Right ventricle myocardium superior (tissue), 1 donor: ENCODE measurements at regions not wholly inside any gene's neighbourhood (a gene's known extent, or its start where the extent isn't known, plus 50 kb on each side); places are given as distances from the start of the nearest gene placed in this dataset.
"Not testable (repeated sequence)": the region's sequence is repeated elsewhere in the genome, so short reads cannot be mapped to it uniquely, and the experiment has no call there.

Experiments
- ATAC-seq: fragments of 200-7000 bp; cut with Tn5 transposase; one replicate; pipeline ENCODE4 v1.9.1; 2020; ENCODE audit warnings: mild to moderate bottlenecking; ENCODE audit not compliant: poor library complexity
- DNase-seq: peaks from one replicate; pipeline ENCODE4 v3.0.0-alpha.2; 2020
- intact Hi-C: fragments of 100-400 bp; cut with DNase I; formaldehyde crosslinking; loops from one replicate; pipeline ENCODE4 v1.11.2; 2022
- donor health status: DM: no; HTN: yes; CAD: no; lungs with severe emphysema.

DNA sequence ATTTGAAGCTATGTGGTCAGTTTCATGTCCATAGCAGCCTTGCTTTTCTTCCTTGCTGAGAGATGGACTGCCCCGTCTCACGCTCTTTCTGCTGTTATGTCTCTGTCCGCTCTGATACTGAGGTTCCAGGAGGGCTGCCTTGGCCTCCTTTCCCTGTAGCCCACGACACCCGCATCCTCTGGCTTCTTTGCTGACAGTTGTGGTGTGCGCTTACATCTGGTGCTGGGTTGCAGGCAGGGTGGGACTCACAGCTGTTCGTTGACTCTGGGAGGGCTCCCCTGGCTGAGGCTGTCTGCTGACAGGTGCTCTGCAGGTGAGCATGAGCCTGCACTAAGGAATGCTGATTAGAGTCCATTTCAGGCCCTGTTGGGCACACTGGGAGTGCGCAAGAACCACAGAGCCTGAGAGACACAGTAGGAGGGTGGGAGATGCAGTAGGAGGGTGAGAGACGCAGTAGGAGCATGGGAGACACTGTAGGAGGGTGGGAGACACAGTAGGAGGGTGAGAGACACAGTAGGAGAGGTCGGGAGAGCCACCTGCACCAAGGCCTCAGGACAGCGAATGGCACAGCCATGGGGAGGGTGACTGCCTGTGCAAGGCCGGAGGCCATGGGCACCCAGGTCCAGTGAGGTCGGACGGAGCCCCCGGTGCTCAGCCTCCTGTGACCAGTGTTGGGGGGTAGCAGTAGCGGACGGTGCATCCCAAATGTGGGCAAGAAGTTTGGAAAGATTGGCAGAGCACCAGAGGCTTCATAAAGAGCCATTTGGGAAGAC, 71.5 kb downstream of the NPIPB11 start:
- DNase-seq, ATAC-seq, intact Hi-C loops: not testable (repeated sequence)

DNA sequence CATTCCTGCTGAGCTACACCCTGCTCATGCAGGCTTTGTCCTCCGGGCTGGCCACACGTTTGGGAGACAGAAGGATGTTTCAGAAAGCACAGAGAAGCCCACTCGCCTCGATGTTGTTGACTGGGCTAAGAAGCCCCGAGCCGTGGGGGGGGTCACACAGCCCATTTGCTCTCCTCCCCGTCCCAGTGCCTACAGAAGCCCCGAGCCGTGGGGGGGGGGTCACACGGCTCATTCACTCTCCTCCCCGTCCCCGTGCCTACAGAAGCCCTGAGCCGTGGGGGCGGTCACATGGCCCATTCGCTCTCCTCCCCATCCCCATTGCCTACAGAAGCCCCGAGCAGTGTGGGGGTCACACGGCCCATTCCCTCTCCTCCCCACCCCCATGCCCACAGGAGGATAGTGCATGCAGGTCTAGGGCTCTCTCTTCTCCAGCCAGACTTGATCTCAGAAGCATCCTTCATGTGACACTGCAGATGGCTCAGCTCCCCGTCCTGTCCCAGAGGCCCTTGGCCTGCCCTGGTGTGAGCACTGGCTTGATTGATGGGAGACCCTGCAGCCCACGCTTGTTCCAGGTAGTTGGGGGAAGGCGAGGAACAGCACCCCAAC, 72.9 kb downstream of the NPIPB11 start:
- intact Hi-C loops, DNase-seq, ATAC-seq: not testable (repeated sequence)

DNA sequence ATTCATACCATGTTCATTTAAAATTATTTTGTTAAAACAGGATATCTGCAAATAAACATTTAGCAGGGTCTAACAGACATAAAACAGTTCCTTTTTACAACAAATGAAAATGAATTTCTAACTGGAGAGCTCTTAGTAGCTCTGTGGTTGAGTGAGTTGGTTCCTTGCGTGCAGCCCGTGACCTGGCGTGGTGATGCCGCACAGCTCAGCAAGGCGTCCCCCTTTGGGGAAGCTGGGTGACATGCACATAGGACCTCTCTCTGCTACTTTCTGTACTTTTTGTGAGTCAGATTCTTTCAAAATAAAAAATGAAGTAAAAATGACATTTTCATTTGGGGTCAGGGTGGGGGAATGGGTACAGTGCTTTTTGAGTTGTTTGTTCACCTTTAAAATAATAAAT, 75.9 kb downstream of the NPIPB11 start:
- ATAC-seq, DNase-seq, intact Hi-C loops: not testable (repeated sequence)

DNA sequence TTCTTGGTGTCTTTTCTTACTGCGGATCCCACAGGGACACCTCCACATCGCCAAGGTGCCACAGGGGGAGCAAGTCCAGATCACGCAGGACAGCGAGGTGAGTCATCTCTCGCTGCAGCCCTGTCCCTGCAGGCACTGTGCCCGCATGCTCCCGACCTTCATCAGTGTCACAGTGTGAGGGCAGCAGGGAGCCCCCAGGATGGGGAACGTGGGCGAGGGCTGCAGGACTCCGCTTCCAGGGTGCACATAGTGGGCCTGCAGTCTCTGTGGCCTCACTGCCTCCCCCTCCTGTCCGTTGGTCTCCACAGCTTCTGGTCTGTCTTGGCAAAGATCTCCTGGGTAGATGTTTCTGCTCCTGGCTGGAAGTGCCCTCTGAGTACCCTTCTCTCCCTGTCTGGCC, 78.0 kb downstream of the NPIPB11 start:
- DNase-seq, ATAC-seq, intact Hi-C loops: not testable (repeated sequence)

DNA sequence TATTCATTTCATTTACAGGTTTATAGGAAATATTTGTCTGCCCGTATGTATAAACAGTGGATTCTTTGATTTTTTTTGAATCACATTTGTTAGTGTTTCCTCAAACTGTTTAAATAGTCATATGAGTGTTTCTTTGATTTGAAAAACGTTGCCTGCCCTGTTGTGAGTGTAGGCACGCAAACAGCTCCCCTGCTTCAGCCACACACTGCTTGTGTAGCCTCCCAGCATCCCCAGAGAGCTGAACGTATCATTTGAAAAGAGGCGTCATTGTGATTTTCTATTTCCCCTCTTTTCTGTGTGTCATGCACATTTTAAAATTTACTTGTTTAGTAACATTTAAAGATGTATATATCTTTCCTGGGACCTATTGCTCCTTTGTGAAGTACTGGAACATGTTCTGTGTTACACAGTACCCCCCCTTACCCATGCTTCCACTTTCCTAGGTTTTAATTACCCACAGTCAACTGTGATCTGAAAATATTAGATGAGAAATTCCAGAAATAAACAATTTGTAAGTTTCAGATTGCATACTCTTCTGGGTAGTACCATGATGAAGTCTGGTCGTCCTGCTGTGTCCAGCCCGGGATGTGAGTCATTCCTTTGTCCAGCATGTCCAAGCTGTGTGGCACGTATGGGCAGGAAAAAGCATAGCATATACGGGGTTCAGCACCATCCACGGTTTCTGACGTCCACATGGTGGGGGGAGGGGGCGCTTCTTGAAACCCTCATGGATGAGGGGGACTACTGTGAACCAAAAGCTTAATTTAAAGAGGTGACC, 78.7 kb downstream of the NPIPB11 start:
- not testable (repeated sequence) for ATAC-seq, DNase-seq

DNA sequence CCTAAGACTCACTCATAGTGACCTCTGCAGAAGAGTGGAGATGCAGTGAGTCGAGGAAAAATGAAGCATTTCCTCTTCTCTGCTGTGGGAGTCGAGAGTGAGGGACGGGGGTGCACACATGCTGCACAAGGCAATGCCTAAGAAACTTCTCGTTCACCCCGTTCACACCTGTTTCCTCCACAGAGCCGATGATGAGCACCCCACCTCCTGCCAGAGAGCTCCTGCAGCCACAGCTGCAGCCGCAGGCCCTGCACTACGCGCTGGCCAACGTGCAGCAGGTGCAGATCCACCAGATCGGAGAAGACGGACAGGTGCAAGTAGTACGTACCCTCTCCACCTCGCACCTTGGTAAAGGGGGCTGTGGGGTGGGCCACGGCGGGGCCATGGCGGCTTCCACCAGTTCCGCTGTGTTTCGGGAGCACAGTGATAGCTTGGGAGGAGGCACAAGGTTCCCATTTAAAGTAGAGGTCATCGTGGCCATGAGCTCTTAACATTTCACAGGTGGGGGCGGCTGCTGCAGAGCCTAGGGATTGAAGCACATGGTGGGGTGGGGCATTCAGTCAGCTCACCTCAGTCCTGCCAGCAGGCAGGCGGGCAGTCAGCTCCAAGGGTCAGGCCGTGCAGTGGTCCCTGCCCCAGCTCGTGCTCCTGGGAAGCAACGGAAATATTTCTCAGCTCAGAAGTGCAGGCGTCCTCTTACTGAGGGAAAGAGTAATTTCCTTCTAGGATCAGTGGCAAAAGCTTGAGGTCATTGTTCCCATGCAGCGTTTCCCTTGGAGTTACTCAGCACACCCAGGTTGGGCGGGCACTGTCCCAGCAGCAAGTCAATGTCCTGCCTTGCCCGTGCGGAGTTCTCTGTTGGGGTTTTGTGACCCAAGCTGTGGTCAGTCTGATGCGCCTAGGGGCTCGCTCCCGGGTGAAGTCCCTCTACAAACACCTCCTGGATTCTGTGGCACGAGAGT, 80.1 kb downstream of the NPIPB11 start:
- intact Hi-C loops, DNase-seq, ATAC-seq: not testable (repeated sequence)

More for the DNA sequence above, 78.7 kb downstream of the NPIPB11 start:
- intact Hi-C loops: not testable (repeated sequence)

DNA sequence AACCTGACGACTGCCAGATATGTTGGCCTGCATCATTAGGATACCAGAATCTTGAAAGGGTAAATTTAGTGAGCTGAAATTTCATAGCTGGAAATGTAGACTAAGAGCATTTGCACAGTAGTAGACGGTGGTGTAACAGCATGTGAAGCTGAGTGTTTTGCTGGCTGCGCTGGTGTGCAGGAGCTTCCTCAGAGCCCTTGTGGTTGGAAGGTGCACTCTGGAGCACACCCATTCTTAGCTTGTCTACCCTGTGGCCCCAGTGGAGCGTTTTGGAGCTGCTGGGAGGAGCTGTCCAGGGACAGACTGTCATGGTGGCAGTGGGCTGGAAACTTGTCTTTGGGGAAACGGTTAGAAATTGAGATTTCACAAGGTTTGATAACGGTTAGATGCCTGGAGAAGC, 82.8 kb downstream of the NPIPB11 start:
- peak; percentile 5 for ATAC-seq
- intact Hi-C loops, DNase-seq: not testable (repeated sequence)

DNA sequence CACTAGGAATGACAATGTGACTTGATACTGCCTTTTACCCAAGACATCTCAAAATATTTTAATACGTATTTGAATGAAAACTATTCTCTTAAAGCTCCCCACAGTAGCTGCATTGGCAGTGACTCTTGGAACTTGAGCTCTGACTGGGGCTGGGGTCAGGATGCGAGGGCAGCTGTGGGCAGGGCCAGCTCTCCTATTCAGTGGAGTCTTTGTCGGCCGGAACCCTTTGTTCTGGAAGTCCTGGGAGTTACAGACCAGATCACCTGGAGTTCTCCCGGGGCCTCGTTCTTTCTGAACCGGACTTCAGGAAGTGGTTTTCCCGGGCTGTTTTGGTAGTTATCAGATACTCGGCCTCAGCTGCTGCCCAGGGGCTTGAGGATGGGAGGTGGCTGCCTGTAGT, 84.9 kb downstream of the NPIPB11 start:
- ATAC-seq: no peak
- intact Hi-C loops: no loop called here
- no peak for DNase-seq

DNA sequence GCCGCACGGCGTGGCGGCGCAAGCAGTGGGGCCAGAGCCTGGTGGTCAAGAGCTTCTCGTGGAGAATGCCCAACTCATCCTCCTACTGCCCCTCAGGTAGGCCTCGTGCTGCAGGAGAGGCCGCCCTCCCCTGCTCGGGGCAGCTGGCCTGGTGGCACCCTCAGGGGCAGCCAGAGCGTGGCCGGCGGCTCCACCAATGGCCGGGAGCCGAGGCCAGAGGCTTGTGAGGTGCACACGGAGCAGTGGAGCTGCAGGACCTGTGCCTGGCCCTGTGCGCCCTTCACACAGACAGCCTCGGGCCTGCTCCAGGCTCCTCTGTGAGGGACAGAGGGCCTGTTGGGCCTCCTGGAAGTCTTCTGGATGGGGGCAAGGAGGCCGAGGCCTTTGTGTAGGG, 85.5 kb downstream of the NPIPB11 start:
- intact Hi-C loops: no loop called here
- ATAC-seq (no peak), DNase-seq (no peak)

DNA sequence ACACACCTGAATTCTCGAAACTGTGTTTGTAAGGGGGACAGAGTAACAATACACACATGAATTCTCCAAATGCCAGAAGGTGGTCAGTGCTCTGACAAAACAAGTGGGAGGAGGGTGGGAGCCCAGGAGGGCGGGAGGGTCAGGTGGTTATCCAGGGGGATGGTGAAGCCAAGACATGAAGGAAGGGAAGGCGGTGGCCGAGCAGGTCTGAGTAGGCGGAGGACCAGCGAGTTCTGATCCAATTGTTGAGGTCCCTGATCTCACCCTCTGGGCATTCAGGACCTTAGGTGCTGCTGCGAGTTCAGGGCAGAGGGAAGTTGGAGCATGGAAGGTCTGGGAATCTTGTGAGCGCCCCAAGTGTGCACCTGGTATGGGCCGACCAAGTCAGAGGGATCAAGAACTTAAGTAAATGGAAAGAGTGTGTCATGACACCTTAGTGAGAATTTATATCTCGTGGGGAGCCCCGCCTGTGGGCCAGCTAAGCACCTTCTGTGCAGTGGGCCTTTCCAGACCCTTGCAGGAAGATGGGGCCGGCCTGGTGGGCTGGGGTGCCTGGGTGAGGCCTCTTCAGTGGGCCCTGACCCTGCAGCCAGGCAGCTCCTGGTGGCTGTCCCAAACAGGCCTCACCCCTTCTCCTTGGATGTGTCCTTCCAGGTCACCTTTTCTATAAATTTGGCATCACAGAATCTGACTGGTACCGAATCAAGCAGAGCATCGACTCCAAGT, 86.1 kb downstream of the NPIPB11 start:
- intact Hi-C loops: no loop called here
- no peak for DNase-seq
- no peak for ATAC-seq

DNA sequence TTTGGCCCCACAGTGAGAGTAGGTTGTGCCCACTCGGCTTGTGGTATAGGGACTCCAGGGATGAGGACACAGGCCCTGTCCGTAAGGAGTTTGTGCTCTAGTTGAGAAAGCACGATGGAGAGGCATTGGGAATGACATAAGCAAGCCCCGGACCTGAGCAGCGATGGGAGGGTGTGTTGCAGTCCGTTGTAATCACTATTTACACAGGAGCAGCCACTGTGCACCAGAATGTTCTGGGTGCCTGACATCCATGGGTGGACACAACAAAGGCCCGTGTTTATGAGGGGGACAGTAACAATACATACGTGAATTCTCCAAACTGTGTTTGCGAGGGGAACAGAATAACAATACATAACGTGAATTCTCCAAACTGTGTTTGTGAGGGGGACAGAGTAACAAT, 86.8 kb downstream of the NPIPB11 start:
- DNase-seq (no peak), ATAC-seq (no peak)
- intact Hi-C loops: no loop called here

DNA sequence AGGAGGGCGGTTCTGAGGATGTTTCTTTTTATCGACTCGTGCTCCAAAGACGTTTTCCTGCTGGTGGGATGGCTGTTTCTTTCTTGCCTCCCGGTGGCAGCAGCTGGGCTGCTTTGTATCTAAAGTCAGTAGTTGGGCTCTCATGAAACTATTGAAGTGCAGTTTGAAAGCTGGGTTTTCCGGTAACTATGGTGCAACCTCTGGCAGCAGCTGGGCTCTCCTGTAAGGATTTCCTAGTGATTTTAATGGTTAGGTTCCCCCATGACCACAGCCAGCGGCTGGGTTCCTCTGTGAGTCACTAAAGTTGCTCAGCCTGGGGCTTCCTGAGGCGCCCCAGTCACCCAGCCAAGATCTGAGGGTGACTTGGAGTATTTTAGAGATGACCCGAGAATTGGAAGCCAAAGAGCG, 87.9 kb downstream of the NPIPB11 start:
- intact Hi-C loops: not testable (repeated sequence)
- DNase-seq (peak; percentile 66), ATAC-seq (peak; percentile 64)

DNA sequence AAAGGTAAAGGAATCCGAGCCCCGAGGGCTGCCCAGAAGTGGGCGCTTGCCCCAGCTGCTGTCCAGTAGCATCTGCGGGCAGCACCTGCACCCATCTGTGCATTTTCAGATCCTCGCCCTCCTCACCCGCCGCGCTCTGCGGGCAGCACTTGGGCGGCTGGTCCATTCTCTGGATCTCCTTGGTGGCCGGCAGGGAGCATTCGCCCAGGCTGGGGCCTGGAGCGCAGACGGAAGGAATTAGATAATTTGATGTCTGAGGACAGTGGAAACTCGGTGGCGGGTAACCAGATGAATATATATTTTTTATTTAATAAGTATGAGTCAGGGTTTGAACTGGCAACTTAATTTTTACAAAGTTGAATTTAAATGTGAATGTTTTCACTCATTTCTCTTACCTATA, 88.5 kb downstream of the NPIPB11 start:
- DNase-seq (no peak), ATAC-seq (no peak)
- intact Hi-C loops: no loop called here

DNA sequence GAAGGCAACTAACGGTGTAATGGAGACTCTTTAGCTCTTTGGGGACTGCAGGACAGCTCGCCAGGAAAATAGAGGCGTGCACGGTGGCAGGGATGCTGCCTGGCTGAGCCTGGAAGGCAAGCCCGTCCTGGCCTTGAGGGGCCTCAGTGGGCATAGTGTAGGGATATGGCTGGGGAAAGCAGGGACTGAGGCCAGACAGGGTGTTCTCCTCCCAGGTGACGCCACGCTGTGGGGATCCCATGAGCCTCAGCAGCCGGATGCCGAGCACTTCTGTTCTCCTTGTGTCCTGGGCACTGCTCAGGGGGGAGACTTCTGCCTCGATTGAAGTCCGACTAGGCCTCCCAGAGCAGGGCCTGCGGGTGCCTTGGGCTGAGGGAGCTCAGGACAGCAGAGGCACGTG, 89.2 kb downstream of the NPIPB11 start:
- ATAC-seq (no peak), DNase-seq (no peak)
- intact Hi-C loops: no loop called here

DNA sequence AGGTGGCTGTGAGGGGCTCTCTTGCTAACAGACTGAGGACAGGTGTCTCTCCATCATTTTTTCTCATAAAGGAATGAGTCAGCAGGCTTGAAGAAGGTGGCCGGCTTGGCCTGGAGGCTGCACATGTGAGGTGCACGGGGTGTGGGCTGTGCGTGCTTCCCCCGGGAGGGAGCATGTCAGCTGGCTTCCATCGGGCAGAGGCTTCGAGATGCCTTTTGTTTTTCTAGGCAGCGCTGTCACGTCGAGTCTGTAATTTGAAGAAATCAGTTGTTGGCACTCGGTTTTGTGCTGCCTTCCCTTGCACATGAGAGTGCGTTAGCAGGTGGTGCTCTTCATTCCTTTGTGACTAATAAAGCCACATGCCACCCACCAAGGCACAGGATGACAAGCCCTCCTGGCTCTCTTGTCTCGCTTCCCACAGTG, 89.7 kb downstream of the NPIPB11 start:
- ATAC-seq (no peak), DNase-seq (no peak)
- intact Hi-C loops: no loop called here

DNA sequence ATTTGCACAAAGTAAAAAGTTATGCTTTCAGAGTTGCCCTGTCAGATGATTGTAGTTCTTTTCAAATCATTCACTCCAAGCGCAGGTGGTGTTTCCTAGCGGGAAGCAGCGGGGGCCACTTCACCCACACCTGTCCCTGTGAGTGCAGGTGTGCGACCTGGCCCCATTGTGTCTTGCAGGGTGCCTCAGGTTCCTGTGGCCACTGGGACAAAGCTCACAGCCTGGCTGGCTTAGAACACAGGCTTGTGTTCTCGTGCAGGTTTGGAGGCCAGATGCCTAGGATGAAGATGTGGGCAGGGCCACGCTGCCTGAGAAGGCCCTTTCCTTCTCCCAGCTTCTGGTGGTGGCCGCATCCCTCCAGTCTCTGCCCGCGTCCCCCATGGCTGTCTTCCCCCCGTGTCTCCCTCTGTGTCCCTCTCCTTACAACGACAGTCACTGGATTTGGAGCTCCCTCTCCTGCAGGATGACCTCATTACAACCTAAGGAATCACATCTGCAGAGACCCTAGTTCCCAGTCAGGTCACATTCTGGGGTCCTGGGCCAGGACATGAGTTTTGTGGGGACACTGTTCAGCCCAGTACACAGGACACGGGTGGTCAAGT, 90.5 kb downstream of the NPIPB11 start:
- intact Hi-C loops: no loop called here
- DNase-seq: no peak
- ATAC-seq: no peak

DNA sequence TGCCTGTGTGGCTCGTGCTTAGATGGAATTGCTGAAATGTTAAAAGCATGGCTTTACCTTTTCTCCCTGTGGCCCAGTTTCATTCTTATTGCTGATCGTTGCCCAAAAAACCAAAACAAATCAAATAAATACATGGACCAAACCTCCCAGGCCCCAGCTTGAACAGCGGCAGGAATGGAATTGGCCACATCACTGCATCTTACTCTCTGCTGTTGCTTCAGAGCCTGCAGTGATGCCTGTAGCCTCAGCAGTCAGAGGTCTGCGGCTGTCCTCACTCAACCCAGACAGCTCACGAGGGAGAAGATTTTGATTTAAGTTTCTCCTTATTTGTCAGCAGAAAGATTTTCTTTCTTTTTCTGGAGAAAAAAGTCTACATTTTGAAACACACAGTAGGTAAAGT, 91.5 kb downstream of the NPIPB11 start:
- DNase-seq: peak; percentile 48
- no peak for ATAC-seq
- intact Hi-C loops: no loop called here
